Left cardiac atrium (tissue), 4 donors: ENCODE measurements at regions not wholly inside any gene's neighbourhood (a gene's known extent, or its start where the extent isn't known, plus 50 kb on each side); places are given as distances from the start of the nearest gene placed in this dataset.

Source experiments
- ATAC-seq, 2 donors: fragments of 200-7000 bp; cut with Tn5 transposase; one replicate each; pipeline ENCODE4 v1.9.1; 2020; ENCODE audit warnings: mild to moderate bottlenecking in 2 of 2, moderate library complexity in 2 of 2
- DNase-seq: peaks from one replicate; pipeline ENCODE4 v3.0.0-alpha.2; 2020
- intact Hi-C, 2 donors: fragments of 100-400 bp; cut with DNase I; formaldehyde crosslinking; loops; one replicate each; pipeline versions ENCODE4 v1.14.1 to v1.15.1; 2022 to 2023
- donor health status: DM: no; HTN: yes; CAD: no.
- donor health status: DM: no; HTN: yes; CAD: no; lungs with severe emphysema.
- donor health status: DM: yes; HTN: yes; CAD: no.
- donor health status: Dilated cardiomyopathy.

DNA sequence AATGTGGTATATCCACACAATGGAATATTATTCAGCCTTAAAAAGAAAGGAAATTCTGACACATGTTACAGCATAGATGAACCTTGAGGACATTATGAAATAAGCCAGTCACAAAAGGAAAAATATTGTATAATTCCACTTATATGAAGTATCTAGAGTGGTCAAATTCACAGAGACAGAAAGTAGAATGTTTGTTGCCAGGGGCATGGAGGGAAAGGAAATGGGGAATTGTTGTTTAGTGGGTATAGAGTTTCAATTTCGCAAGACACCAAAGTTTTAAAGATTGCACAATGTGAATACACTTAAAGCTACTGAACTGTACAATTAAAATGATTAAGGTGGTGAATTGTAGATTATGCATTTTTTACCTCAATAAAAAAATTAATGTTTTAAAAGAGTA is 92.9 kb downstream of the TXNL1 start:
- ATAC-seq (no peak), DNase-seq (no peak)
- intact Hi-C loops, result no loop called here

DNA sequence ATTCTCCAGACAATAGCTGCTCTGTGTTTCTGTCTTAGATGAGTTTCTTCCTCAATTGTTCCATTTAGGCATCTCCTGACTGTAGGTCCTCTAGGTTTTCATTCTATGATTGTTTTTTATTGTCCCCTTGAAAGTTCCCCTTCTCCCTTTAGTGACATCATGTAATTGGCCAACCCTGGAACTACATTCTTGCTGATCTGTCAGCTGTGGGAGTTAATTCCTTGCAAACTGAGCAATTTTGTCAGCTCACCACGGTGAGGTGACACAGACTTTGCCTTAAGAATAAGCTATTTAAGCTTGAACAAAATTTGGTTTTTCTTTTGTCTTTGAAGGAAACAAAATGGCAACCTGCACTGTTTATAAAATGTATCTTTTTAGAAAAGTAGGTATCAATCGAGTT is 95.9 kb downstream of the TXNL1 start:
- intact Hi-C loops, result no loop called here
- DNase-seq (no peak), ATAC-seq (peak in 1 of 2 donors; percentile 15)

DNA sequence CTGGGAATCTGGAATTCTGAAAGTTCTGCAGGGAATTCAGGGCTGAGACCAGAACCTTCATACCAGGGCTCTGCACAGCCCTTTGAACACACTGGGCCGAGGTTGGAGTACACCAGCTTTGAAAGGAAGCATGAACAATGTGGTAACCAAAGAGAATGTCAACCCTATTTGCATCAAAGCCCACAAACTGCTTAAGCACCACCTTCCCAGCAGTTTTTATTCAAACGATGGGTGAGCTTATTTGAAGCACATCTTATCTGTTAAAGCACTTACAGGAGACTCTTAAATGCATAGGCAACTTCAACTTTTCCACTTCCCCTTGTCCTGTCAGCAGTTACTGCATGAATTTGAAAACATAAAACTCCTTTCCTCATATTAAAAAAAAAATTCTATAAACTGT is 96.6 kb downstream of the TXNL1 start:
- intact Hi-C loops, result no loop called here

DNA sequence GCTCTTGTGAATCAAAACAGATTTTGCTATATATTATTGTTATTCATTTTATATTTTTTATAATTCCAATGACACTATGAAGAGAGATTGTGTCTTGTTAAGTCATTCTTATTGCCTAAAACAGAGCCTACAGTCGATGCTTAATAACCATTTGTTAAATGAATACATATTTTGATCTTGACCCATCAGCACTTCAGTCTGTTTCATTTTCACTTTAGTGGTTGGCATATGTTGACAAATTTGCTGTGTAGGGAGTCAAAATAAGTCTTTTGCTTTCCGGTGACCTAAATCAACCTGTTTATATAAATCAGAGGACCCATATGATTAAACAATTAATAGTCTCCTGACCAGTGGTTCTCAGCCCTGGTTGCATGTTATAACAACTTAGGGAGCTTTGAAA is 97.1 kb downstream of the TXNL1 start:
- ATAC-seq (no peak), DNase-seq (no peak)
- intact Hi-C loops, result no loop called here

More for the DNA sequence above, 96.6 kb downstream of the TXNL1 start:
- DNase-seq (no peak), ATAC-seq (no peak)

DNA sequence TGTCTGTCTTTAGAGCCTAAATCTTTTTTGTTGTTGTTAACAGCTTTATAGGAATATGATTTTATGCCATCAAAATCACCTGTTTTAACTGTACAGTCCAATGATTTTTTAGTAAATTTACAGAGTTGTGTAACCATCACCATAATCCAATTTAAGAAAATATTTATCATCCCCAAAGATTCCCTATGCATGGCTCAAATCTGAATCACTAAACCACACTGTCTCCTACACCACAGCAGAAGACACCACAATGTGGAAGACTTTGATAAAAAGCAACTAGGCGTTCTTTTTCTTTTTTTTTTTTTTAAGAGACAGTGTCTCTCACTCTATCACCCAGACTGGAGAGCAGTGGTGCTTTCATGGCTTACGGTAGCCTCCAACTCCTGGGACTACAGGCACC is 99.6 kb downstream of the TXNL1 start:
- intact Hi-C loops, result no loop called here
- ATAC-seq, result no peak
- DNase-seq, result no peak

DNA sequence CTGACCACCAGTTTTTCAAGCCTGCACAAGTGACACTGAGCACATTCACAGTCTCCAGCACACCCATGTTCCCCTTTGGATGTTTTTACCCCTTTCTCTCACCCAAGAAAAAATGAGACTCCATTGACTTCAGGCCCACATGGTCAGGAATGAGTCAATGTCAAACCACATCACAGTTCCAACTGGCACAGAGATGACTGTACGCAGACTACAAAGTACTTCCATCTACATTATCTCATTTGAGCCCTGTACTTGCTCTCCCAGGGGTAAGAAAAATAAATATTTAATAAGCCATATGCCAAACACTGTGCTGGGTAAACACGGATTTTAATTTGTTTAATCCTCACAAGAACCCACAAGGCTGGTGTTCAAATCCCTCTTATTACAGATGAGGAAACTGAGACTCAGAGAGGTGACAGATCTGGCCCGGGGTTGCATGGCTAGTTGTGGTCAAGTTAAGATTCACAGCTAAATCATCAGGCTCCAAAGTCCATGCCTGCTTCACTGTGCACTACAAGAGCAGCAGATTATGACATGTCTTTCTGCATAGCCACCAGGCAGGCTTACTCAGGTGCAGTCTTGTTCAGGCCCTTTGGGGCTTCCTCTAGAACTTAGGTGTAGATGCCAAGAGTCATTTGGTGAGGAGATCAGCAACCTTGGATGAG is 106.1 kb downstream of the TXNL1 start:
- no peak for ATAC-seq

DNA sequence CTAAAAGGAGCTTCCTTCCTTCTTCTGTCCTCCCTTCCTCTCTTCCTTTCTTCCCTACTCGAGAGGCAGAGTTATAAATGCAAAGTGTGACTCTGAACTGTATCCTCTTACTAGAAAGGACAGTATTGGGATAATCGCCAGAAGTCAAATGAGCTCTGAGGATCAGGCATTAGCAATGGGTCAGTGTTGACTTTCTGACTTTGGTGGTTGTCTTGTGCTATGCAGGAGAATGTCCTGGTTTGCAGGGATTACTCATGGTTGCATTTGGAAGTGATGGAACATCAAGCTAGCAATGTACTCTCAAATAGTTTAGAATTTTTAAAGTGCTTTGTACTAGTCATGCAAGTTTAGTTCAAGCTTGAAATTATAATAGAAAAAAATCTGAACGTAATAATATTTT is 115.6 kb downstream of the TXNL1 start:
- no peak for DNase-seq
- ATAC-seq, result no peak
- intact Hi-C loops, result no loop called here

More for the DNA sequence above, 106.1 kb downstream of the TXNL1 start:
- no peak for DNase-seq
- intact Hi-C loops, result no loop called here

DNA sequence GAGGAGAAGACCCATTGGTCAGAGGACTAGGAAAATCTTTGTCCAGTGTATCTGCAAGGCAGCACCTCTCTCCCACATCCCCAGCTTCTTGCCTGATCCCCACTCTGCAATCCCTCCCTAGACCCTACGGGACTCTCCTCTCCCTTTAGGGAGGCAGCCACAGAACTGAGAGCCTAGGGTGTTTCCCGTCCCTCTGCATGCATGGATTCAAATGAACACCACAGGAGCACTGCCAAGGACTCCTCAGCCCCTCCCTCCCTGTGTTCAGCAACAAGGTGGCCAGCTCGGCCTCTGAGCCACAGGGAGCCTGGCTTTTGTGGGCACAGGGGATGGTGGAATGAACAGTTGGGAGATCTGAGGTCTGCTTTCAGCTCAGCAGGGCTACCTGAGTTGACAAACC is 117.1 kb downstream of the TXNL1 start:
- intact Hi-C loops, result no loop called here
- DNase-seq, result no peak
- no peak for ATAC-seq

DNA sequence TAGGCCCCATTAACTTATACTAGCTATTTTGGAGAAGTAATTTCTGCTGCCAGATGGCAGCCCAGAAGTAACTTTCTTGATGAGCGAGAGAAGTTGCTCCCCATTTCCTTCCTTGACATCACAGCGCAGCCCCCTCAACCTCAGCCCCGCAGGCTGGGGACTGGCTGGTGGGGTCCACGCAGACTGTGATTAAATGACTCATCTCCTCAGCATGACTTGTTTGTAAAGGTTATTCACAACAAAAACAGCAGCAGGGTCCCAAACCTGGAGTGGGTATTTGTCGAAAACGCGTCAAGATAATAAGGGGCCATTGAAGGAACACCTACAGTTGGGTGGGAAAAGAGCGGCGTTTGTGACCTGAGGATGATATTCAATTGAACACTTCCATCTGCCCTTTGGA is 120.6 kb downstream of the TXNL1 start:
- DNase-seq (no peak), ATAC-seq (no peak)
- intact Hi-C loops, result no loop called here

DNA sequence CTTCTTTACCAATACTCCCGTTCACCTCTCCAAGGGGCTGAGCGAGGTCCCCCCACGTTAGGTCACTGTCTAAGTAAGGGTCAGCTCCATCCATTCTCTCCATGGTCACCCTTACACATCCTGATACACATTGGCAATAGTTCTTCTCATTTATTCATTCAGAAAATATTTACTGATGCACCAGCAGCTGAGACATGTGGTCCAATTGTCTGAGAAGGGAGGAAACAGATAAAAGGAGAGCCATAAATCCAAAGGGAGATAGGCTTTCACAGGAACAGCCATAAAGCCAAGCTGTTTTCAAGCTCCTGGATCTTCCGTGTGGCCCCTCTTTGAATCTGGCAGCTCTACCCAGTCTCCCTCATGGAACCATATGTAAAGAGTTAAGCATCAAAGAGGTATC is 121.2 kb downstream of the TXNL1 start:
- no peak for ATAC-seq
- intact Hi-C loops, result no loop called here
- no peak for DNase-seq

DNA sequence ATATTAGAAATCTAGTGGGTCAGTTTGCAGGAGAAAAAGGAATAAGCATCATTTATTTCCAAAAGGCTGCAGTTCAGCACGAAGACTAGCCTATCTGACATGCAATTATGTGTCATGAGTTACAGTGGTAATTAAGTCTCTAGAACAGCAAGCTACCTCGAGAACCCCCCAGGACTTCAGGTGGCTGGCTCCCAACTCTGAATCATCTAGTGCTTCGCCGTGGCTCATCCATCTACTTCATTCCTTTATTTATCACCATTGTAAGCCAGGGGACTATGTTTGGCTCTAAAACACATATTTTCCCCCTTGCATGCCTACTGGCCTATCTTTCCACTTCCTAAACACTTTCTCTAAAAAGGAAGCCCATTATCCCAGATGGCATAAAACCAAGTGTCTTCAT is 121.6 kb downstream of the TXNL1 start:
- intact Hi-C loops, result no loop called here
- DNase-seq (no peak), ATAC-seq (no peak)

DNA sequence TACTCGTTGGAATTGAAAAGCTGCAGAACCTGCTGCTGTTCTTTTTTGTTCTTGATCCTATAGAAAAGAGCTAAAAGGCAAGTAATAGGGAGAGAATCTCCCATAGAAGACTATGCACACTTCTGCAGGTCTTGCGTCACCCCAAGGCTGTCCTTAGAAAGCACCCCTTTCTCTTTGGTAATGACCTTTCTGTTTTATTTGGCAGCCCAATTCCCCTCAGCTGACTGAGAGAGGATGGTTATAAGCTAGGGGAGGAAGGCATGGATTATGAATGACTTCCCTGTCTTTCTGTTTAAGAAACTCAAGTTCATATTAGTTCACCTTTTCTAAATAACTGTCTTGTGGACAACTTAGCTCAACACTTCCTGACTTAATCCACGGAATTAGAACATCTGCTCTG is 122.9 kb downstream of the TXNL1 start:
- intact Hi-C loops, result no loop called here
- no peak for ATAC-seq
- DNase-seq, result no peak

DNA sequence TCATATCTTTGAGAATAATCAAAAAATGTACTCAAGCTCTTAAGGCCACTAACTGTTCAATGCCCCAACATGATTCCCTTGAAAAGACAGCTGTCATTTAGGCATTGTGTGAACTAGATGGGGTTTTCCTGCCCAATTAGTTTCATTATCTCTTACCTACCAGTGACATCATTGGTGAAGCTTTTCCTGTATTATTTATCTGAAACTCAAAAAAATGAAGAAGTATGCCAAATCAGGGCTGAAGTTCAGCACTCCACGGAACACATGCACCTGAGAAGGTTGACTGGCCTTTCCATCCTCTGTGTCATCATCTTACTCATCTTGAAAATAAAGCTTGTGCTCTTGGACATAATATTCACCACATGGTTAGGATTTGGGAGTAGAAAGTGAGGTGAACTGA is 126.4 kb downstream of the TXNL1 start:
- intact Hi-C loops, result no loop called here
- no peak for DNase-seq
- ATAC-seq, result no peak

DNA sequence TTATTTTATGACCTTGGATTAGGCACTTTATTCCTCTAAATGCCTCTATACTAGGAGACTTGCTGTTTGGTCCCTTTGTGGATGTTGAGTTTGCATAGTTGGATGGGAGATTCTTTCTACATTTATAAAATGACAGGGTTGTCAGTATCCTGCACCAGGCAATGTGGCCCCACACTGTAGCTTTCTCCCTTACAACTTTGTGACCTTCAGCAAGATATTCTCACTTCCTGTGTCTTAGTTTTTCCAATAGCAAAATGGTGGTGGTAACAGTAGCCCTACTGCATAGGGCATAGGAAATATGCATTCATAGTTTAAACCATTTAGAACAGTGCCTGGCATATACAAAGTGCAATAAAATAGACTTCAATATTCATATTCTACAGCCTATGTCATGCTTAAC is 128.3 kb downstream of the TXNL1 start:
- intact Hi-C loops, result no loop called here
- DNase-seq (no peak), ATAC-seq (no peak)

DNA sequence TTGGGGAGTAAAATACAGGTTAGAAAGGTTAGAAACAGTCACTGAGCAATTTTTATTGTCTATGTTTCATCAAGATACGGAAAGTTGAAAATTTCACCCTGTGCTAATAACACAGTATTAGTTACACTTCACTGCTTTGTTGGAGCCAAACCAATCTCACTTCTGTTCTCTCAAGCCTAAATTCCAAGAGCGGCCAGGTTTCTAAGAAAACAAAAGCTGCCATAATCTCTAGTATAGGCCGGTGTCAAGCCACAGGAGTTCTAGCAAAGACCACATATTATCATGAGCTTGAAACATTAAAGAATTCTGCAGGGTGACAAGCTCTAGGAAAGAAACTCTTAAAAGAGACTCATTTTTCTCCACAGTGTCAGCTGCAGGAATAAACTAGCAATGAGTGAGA is 128.7 kb downstream of the TXNL1 start:
- DNase-seq, result no peak
- no peak for ATAC-seq
- intact Hi-C loops, result no loop called here

DNA sequence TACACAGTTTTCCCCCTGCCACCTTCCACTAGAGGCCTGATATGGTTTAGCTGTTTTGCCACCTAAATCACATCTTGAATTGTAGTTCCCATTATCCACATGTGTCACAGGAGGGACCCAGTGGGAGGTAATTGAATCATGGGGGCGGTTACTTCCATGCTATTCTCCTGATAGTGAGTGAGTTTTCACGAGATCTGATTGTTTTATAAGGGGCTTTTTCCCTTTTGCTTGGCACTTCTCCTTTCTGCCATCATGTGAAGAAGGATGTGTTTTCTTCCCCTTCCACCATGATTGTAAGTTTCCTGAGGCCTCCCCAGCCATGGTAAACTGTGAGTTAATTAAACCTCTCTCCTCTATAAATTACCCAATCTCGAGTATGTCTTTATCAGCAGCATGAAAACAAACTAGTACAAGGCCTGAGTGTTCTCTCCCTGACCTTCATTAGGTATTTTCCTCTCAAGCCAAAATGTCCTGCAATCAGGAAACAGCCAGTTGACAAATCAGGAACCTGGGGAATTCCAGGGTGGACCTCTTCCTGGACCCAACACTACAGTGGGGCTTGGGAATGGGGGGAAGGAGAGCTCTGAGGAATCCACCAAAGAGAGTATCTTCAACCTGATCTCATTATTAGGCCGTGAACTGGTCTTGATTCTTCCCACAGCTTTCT is 129.9 kb downstream of the TXNL1 start:
- intact Hi-C loops, result no loop called here
- no peak for DNase-seq
- peak in 1 of 2 donors; percentile 15 for ATAC-seq

DNA sequence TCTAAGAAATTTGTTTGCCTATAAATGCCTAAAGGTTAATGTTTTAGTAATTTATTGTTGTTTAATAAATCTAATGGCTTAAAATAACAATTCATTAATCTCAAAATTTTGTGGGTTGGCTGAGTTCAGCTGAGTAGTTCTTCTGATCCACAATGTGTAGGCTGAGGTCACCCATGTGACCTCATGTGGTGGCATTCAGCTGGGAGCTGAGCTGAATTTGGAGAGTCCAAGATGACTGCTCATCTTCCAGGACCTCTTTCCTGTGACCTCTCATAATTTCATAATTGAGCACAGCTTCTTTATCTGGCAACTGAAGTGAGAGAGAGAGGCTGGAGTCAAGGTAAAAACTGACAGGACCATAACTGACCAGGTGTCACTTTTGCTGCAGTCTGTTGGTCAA is 132.4 kb downstream of the TXNL1 start:
- intact Hi-C loops, result no loop called here
- DNase-seq, result no peak
- ATAC-seq, result no peak

DNA sequence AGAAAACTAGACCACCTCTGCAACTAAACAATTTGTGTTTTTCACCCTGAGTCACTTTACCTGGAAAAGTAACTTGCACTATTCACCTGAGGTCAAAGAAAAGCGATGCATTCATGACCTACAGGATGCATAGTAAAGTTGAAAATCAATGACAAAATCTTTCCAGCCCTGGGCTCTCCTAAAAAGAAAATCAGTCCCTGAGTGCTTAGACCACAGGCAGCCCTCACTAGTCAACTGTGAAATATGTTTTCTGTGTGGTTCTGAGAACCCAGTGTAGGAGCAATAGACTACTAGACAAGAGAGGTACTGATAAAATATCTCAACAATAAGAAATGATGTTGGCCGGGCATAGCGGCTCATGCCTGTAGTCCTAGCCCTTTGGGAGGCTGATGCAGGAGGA is 133.1 kb downstream of the TXNL1 start:
- no peak for ATAC-seq
- intact Hi-C loops, result no loop called here
- no peak for DNase-seq

DNA sequence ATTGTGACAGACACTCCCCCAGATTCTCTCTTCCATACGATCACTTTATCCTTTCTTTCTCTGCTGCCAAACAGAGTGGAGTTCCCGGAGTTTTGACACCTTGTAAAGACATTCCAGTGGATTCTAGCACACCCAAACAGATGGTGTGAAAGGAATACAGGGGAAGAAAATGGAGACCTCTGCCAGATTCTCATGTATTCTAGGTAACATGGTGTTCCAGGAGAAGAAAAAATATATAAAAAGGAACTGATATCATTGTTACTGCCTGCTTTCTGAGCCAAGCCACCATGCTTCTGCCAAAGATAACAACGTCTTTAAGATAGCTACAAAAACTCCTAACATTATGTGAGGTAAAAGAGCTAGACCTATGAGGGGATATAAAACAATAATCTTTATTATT is 136.5 kb downstream of the TXNL1 start:
- intact Hi-C loops, result no loop called here
- DNase-seq (peak; percentile 24), ATAC-seq (peak; percentile 29 to 34)

DNA sequence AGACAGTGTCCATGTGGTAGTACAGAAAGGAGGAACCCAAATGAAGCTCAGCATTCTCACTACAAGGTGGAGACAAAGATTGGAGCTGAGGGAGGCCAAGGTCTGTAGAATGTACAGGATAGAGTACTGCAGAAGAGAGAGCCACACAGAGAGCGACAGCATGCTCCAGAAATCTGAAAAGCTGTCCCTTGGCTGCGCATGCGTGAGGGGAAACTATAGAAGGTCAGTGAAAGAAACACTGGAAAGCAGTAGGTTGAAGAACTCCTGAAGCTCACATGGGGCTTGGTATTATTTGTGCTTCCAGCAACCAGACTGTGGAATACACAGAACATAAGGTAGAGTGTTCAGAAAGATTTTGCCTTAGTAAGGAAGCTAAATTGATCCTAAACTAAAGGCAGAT is 142.5 kb downstream of the TXNL1 start:
- ATAC-seq (no peak), DNase-seq (no peak)
- intact Hi-C loops, result no loop called here

DNA sequence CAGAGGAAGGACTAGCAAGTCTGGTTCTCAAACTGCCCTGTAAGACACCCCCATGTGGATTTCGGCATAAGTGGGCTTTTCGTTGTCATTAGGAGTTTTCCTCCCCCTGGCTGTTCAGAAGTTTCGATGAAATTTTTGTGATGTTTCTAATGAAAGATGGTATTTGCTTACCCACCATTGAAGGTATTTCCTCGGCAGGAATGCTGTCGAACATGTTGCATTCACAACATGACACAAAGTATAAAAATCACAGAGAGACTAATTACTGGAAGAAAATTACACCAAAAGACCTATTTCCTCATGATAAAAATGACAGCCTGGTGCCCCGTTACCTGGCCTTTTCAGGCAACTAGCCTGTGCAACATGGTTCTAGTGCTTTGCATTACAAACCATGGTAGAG is 144.9 kb downstream of the TXNL1 start:
- intact Hi-C loops, result no loop called here
- DNase-seq, result no peak
- no peak for ATAC-seq
